CD4-positive, alpha-beta T cell treated with Interleukin-6 at 100 ng/mL for 8 hours (primary cell): ENCODE measurements at regions not wholly inside any gene's neighbourhood (a gene's known extent, or its start where the extent isn't known, plus 50 kb on each side); places are given as distances from the start of the nearest gene placed in this dataset.
"Not testable (repeated sequence)": the region's sequence is repeated elsewhere in the genome, so short reads cannot be mapped to it uniquely, and the experiment has no call there.

ENCODE experiments used
- DNase-seq: peaks from one replicate; pipeline ENCODE4 v3.0.0-alpha.2; 2020; ENCODE audit warnings: mixed read lengths, low spot score

- DNase-seq, result no peak
These were observed 74.0 kb downstream of the GATA3 start for GRCh38 chr10:8128511-8128910.

- DNase-seq, result no peak
These were observed 75.0 kb downstream of the GATA3 start for GRCh38 chr10:8129438-8129837.

DNA sequence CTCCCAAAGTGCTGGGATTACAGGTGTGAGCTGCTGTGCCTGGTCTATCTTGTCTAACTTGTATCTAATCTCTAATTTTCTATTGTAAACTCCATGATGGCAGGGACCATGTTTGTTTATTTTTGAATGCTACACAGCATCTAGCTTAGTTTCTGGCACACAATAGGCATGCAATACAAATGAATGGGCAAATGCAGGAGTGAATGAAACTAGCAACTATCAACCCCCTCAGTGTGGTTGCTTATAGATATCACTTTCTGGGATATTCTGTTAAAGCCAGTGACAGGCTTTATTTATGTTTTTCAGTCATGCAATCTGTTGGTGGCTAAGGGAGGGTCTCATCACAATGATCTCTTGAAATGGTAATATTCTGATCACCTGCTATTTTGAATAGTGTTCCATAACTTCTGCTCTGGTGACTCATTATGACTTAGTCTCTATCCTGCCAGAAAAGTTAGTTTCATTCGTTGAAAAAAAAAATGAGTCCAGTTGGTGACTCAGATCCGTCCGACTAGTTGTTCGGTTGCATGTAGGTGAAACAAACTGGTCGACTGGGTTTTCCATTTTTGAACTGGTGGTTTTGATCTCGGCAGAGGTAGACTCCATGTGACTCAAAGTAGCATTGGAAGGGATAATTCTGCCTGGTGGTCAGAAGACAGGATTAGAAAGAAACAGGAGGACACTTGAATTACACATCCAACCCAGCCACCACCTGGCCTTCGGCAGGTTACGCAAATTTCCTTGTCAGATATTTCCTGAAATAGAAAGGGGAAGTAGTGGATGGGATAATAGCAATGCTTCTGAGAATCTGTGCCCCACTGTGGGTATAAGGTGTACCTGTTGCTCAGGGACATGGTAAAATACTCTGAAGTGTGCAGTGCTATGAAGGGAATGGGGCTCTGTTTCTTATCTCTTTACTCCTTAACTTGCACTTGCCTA lies 76.8 kb downstream of the GATA3 start:
- peak; percentile 20 for DNase-seq

DNA sequence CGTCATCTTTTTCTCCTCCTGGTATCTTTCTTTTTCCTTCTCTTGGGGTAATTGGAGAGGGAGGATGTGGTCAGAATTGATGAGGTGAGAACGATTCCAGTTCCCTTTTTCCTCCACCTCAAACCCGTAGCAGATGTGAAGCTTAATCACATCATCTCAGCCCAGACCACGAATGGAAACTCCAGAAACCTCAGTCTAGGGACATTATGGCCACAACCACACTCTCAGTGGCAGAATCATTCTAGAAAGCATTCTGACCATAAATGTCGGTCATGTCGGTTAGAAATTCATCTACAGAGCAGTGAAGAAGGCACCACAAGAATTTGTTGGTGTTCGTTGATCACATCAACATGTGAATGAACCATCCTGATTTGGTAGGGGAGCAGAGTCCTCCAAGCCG lies 78.7 kb downstream of the GATA3 start:
- peak; percentile 2 for DNase-seq

DNA sequence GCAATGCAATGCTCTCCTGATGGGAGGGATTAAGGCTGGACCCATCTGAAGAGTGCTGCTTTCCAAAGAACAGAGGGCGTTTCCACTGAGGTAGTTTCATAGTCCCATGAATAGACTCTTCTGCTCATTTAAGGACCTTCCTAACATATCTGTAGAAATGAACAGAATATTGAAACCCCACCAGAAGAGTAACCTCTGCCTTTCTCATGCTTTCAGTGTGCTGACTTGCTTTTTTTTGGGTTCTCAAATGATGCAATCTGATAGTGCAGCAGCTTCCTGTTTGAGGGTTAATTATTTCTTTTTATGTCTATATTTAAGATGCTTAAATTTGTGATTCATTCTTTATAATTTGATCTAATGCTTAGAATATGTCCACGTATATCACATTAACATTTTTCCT lies 82.2 kb downstream of the GATA3 start:
- DNase-seq, result no peak

GRCh38 chr10:8137272-8137681 lies 82.8 kb downstream of the GATA3 start:
- DNase-seq, result peak; percentile 31

- peak; percentile 17 for DNase-seq
These were observed 83.2 kb downstream of the GATA3 start for GRCh38 chr10:8137726-8138125.

GRCh38 chr10:8138471-8138870 lies 84.0 kb downstream of the GATA3 start:
- no peak for DNase-seq

- DNase-seq, result no peak
These were observed 90.0 kb downstream of the GATA3 start for GRCh38 chr10:8144496-8144895.

- no peak for DNase-seq
These were observed 92.2 kb downstream of the GATA3 start for GRCh38 chr10:8146650-8147049.

GRCh38 chr10:8149991-8150390 lies 95.5 kb downstream of the GATA3 start:
- DNase-seq, result no peak

DNA sequence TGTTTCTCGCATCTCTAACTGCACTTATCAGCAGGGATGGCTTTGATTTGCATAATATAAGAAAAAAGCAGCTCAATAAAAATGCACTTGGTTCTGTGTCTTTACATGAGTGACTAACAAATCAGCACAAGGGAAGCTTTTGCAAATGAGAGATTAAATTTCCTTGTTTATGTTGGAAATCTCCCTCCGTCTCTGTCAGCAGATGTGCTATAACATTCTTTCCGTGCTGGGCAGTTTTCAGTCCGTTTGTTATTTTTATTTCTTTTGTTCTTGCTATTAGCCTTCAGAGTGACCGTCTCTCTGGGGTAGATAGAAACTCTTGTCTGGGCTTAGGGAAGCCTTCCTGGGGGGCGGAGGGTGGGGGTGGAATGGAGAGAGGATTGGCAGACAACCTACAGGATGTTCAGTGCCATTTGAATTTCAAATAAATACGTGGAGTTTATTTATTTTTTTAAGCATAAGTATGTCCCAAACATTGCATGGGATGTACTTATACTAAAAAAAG lies 96.0 kb downstream of the GATA3 start:
- DNase-seq, result no peak

- DNase-seq, result no peak
These were observed 96.6 kb downstream of the GATA3 start for GRCh38 chr10:8151086-8151485.

- DNase-seq, result no peak
These were observed 102.4 kb downstream of the GATA3 start for GRCh38 chr10:8156918-8157317.

DNA sequence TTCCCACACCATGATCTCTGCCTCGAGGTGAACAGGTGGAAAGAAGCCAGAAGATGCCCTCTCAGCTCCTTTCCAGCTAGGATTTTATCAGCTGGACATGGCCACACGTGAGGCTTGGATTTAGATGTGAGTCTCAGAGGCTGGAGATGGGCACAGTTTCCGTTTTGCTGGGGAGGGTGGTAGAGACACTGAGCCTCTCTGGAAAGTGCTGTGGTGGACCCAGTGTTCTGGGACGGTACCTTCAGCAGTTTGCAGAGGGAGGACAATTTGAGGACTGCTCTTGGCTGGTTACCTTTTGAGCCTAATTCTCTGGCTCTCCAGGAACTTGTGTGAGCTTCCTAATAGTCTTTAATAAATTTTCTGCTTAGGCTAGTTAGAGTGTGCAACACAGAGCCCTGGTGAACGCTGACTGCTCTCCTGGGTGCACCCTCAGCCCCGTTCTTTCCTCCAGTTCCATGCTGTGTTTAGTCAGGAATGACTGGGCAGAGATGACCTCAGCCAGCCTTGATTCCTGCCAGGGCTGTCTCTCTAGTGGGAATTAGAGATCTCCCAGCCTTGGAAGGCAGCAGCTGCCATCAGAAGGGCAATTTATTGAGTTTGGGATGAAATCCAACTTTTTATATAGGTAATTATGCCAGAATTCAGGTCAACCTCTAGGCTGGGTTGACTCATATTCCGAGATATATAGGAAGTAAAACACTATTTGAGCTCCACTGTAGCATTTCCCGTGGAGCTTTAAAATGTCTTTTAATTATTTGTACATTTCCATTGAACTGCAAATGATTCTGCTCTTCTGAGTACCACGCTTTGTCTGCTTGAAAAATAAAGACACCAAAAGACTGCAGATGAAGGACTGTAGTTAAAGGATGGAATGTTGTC lies 103.9 kb downstream of the GATA3 start:
- no peak for DNase-seq

DNA sequence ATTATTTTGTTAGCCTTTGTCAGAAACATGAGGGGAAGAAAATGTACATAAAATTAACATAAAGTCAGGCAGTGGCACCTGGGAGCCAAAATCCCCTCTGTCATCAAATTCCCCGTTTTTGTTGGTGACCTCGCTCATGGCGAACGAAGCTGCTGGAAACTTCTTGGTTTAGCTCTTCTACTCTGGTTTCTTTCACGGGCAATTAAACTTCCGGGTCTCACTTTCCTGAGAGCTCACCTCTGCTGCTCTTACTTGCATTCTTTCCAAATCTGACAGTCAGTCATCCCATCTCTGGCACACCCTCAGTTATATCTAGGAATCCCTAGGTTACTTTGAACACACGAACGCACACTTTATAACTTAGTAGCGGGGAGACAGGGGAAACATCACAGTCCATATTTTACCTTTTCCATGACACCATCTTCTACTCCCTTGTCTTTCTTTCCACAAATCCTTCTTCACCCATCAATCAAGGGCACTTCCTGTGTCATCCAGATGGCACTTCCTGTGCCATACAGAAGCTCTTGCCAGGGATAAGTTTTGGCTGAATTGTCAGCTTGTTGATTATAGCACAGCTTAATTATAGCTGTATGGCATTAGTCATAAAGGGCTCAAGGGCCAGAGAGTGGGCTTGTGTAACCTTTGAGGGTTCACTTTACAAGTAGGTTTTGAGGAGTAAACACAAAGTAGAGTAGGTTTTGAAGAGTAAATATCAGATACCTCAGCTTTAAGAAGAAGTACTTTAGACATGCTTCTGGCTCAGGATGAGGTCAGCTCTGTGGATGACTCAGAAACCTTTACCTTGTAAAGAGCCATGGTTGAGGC lies 105.1 kb downstream of the GATA3 start:
- DNase-seq, result no peak

DNA sequence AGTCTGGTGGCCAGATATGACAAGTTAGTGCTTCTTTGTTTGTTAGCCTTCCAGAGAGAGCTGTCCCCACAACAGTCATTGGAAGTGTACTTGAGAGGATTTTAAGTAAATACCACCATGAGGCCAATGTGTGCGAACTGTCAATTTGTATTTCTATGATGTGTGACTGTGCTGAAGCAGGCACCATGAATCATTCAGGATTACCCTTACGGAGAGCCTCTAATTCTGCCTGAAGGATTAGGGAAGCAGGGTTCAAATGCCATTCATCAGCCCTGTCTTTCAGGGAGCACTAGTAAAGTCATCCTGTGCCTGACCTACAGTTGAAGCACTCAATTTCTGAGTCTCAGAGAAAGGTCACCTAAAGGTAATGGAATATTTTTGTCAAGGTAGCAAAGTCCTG lies 109.3 kb downstream of the GATA3 start:
- no peak for DNase-seq

DNA sequence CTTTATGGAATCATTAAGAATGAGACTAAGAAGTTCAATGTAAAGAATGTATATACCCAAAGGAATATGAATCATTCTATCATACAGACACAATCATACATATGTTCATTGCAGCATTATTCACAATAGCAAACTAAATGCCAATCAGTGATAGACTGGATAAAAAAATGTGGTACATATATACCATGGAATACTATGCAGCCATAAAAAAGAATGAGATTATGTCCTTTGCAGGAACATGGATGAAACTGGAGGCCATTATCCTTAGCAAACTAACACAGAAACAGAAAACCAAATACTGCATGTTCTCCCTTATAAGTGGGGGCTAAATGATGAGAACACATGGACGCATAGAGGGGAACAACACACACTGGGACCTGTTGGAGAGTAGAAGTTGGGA lies 110.2 kb downstream of the GATA3 start:
- DNase-seq, result not testable (repeated sequence)

DNA sequence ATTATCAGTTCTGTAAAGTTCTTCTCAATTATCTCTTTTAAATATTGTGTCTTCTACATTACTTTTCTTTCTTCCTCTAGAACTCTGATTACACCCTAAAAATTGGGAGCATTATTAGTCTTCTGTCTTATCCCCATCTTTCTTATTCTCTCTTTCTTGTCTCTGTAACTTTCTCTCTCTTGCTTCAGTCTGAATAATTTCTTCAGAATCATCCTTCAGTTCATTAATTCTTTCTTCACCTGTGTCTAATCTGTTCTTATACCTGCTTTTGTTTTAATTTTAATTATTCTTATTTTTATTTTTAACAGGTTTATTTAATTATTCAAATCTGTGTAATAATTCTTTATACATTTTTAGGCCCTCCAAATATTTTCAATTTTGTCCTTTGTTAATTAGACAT lies 114.3 kb downstream of the GATA3 start:
- DNase-seq, result no peak

DNA sequence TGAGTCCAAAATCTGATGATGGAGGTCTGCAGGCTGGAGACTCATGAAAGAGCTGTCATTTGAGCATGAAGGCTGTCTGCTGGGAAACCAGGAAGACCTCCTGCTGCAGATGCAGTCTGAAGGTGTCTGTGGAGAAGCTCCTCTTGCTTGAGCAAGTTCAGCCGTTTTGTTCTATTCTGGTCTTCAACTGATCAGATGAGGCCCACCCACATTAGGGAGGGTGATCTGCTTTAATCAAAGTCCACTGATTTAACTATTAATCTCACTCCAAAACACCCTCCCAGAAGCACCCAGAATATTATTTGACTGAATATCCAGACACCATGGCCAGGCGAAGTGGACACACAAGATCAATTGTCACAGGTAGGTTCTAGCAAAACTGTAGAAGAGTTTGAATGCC lies 116.5 kb downstream of the GATA3 start:
- no peak for DNase-seq

- DNase-seq, result no peak
These were observed 118.1 kb downstream of the GATA3 start for GRCh38 chr10:8172604-8173003.
